ENCODE measurements at regions not wholly inside any gene's neighbourhood (a gene's known extent, or its start where the extent isn't known, plus 50 kb on each side); places are given as distances from the start of the nearest gene placed in this dataset.

DNA sequence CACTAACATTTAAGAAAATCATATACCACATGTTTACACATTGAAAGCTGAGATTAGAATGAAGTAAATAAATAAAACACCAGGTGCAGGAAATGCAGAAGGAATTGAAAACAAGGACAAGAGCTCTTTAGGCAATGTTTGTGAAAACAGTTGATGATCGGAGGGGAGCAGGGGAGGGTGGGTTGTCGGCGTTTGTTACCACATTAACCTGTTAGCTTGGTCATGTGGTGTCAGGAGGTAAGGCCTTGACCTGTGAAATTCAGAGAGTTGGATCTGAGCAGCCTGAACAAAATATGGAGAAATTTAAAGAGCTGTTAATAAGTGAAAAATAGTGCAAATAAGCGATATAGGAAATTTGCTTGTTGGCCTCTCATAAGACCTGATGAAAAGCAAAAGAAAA, 759.9 kb downstream of the PDHA2 start:
- no peak for DNase-seq

DNA sequence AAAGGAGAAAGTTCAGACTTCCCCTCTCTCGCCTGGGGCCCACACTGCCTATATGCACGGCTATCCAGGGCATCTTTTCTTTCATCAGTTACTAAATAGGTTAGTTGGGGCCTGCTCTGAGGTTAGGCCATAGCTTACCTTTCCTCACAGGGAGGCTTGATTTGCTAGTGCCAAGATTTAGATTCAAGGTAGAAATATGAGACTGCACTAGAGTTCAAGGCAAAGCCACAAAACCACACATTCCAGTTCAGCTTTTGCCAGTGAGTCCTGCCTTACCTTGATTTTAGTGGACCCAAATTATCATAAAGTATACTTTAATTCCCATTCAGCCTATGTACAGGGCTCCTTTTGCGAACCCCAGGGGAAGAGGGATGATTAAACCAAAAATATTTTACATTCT, 762.8 kb downstream of the PDHA2 start:
- no peak for DNase-seq

GRCh38 chr4:96603641-96604040, 763.7 kb downstream of the PDHA2 start:
- no peak for DNase-seq

DNA sequence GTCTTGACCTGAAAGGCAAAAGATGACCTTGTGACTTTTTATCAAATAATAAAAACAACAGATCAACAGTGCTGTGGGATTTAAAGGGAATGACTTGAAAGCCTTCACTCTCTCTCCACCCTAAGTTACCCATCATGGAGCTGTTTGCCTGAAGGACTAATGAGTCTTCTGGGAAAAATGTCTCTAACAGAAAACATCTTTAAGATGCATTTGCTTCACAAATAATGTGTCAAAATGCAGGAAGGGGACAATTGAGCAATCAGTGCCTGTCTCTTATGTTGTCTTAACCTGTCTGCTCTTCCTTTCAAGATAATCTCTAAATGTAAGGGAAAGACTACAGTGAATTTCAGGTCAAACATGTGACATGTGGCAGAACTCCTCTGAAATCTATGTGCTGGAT, 766.6 kb downstream of the PDHA2 start:
- no peak for DNase-seq

- DNase-seq = no peak
Observed at GRCh38 chr4:96626023-96626422, 786.1 kb downstream of the PDHA2 start.

DNA sequence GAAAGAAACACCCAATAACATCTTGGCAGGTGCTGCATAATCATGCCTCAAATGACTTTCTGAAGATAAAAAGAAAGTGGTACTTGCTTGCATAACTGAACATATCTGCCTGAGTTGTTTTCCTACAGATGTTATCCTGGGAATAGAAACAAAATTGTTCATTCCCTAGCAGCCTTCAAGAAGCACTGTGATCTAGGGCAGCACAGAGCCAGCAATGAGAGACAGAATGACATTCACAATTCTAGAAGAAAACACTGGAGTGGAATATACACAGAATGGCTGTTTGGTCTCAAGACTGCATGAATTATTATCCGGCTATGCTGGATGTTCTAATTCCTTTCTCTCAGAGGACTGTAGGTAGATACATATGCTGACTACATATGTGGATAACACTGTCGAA, 790.9 kb downstream of the PDHA2 start:
- no peak for DNase-seq

DNA sequence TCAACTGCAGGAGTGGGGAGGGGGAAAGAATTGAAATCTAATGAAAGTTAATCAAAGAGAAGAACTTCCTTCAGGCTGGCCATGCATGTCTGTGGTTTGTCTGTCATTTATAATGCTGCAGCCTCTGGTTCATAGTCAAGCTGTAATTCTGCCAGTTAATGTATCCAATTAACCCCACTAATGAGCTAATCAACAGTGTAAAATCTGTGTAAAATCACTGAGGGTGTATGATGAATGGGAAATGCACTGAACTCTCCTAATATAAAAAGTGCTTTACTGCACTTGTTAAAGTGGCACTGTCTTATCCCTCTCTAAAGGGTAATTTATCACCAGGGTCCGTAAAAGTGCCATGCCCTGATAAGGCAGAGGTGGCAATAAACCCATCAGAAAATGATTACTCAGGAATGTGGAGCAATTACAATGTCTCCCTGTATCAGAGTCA, 798.1 kb downstream of the PDHA2 start:
- DNase-seq = no peak

- DNase-seq = no peak
Observed at GRCh38 chr4:96639932-96640331, 800.0 kb downstream of the PDHA2 start.

DNA sequence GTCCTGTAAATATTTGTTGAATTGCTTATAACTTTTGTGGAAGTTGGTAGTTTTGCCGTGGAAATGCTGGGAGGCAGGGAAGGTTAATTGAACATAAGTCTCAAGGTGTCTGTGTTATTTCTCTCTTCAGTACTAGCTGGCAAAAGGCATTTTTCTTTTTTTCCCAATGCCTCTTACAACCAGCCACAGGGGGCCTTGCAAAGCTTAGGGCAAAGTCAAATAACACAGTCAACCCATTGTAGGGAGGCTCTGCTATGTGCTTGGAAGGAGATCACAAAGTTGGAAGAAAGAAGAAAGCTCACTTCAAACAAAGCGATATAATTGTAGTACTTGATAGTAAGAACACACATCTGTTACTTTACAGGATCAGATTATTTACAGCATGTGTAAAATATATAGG, 802.6 kb downstream of the PDHA2 start:
- DNase-seq = no peak

DNA sequence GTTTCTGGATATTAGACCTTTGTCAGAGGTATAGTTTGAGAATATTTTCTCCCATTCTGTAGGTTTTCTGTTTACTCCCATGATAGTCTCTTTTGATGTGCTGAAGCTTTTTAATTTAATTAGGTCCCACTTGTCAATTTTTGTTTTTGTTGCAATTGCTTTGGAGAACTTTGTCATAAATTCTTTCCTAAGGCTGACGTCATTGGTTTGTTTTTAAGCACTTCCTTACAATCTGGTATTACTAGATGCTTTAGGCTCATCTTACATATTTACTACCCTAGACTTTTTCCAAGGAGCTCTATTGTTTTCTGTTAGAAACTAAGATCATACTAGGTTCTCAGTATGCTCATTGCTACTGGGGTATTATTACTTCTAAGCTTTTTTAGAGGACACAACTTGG, 806.3 kb downstream of the PDHA2 start:
- DNase-seq = no peak

GRCh38 chr4:96649536-96649935, 809.6 kb downstream of the PDHA2 start:
- DNase-seq = no peak

GRCh38 chr4:96652158-96652557, 812.3 kb downstream of the PDHA2 start:
- no peak for DNase-seq

GRCh38 chr4:96652821-96653220, 812.9 kb downstream of the PDHA2 start:
- DNase-seq = no peak

- no peak for DNase-seq
Observed at GRCh38 chr4:96654045-96654444, 814.2 kb downstream of the PDHA2 start.

GRCh38 chr4:96670381-96670780, 830.5 kb downstream of the PDHA2 start:
- DNase-seq = no peak

- DNase-seq = no peak
Observed at GRCh38 chr4:96675416-96675815, 835.5 kb downstream of the PDHA2 start.

DNA sequence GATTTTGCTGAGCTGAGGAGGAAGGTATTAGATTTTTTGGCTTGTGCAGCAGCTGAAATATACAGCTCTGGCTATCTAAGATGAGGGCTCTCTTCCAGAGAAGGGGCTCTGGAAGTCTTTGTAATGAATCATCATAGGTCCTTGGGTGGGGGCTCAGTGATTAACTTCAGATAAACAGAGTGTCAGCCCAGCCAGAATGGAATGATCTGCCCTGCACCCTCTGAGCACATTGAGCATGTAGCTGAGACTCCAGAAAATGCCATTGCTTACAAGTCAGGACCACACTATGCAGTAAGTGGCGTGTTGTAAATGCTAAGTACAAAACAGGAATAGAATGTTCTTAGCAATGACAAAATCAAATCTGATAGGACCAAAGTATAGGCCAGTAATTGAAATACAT, 836.0 kb downstream of the PDHA2 start:
- no peak for DNase-seq

DNA sequence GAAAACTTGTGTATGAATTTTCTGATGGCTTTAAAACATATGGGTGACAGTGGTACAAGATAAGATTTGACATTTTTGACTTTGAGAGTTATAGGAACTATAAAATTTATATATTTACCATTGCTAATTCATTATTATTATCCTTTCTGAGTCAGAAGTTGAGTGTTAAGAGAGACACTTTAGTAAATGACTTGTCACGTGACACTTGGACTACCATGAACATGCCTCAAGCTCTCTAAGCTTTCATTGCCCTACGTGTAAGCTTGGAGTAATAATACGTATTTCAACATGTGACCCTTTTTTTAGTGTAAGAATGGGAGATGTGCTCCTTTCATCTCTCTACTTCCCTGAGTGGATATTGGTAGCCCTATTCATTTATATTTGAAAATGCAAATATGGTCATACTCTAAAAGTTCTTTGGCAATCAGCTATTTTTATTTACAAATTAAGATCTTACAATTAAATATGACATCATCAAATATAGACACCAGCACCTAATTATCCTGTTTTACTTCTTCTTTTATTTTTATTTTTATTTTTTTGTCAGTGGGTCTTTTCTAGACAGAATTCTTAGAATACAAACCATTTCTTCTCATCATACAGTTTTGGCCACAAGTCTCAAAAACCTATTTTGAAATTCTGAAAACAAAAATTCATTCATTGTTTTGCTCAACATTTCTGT, 837.0 kb downstream of the PDHA2 start:
- DNase-seq = no peak

DNA sequence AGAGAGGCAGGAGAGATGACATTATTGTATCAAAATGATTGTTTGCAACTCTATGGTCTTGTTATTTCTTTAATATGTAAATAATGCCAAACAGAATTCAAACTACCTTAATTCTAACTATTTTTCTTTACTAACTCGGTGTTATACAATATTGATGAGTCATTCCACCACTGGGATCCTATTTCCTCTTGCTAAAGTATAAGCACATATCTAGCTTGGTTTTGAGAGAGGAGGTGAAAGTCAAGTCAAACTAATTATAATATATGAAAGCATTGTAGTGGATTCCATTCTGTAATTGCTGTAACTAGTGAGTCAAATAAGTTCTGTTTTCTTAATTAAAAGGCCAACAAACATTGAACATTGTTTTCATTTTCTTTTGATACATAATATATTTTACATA, 837.6 kb downstream of the PDHA2 start:
- DNase-seq = no peak

- DNase-seq = no peak
Observed at GRCh38 chr4:96681218-96681617, 841.3 kb downstream of the PDHA2 start.

GRCh38 chr4:96685691-96686090, 845.8 kb downstream of the PDHA2 start:
- no peak for DNase-seq

DNA sequence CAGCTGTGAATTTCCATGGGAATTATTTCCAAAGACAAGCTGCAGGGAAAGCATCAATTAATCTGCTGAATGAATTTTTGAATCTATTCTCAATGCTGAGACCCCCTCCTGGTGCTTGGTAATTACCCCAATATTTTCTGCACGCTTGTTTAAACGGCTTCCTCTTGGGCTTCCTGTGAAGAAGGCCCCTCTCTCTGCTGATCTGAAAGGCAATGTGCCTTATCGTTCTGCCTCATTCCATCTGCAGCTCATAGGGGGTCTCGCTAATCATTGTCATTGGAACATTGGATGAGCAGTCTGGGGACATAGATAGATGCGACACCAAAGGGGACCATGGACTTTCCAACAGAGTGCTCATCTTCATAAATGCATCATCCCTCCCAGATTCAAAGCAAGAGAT, 851.6 kb downstream of the PDHA2 start:
- DNase-seq = no peak

- no peak for DNase-seq
Observed at GRCh38 chr4:96698831-96699230, 858.9 kb downstream of the PDHA2 start.

DNA sequence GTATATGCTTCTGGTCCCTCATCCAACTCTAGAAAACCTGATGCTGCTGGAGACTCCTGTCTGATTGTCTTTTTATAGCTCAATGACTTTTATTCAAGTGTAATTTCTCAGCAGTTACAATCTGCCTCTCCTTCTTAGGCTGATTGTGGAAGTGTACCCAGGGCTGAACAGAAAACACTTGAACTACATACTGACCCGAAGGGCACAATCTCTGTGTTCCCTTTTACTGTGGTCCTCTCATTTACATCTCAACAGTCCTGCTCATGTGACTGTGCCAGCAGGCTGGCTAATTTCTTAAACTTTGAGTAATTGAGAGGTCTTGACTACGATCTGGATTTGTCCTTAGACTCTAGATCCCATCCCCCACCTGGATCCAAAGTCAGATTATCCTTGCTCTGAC, 863.4 kb downstream of the PDHA2 start:
- no peak for DNase-seq

- DNase-seq = no peak
Observed at GRCh38 chr4:96708766-96709165, 868.9 kb downstream of the PDHA2 start.

All from activated CD4-positive, alpha-beta T cell treated with anti-CD3 and anti-CD28 coated beads, Interleukin-2, amount 50 U/mL, for 16 hours (primary cell).